IMR-90 (cell line): ENCODE measurements at regions not wholly inside any gene's neighbourhood (a gene's known extent, or its start where the extent isn't known, plus 50 kb on each side); places are given as distances from the start of the nearest gene placed in this dataset.
A peak's percentile ranks its signal among the peaks of the same experiment; 100 is the strongest.

Experiments used
- ATAC-seq: fragments of 200-7000 bp; cut with Tn5 transposase; 2 replicates; pipeline ENCODE4 v1.9.1; 2020; ENCODE audit warnings: low read depth, mild to moderate bottlenecking, moderate library complexity
- BruUV-seq: library from RNA; stranded (reverse); fragments of 400-500 nt; replicated peaks from 2 replicates; lab custom pipeline; 2021; lab: Mats Ljungman, UMichigan
- CTCF ChIA-PET: fragments of 300-600 bp; formaldehyde crosslinking; extraction: SDS; loops from one replicate; lab custom pipeline; 2021; ENCODE audit warnings: antibody characterized with exemption; lab: Yijun Ruan, JAX
- POLR2A ChIA-PET: fragments of 300-600 bp; sonication (Branson Sonifier 250); formaldehyde crosslinking; loops from one replicate; lab custom pipeline; 2022; ENCODE audit warnings: antibody characterized with exemption; ENCODE audit not compliant: unreplicated experiment; lab: Charles Lee
- DNase-seq: peaks from one replicate; pipeline ENCODE4 v3.0.0; 2013
- H2AFZ ChIP-seq: replicated peaks from 2 replicates; pipeline ENCODE3; 2013; ENCODE audit warnings: low read length, mild to moderate bottlenecking; ENCODE audit not compliant: poor library complexity
- H2AK5ac ChIP-seq: 2 replicates; pipeline ENCODE4 v1.6.1; 2013; ENCODE audit warnings: low read depth, low read length, inconsistent platforms
- H2AK9ac ChIP-seq: replicated peaks from 2 replicates; pipeline ENCODE3; 2013; ENCODE audit warnings: mild to moderate bottlenecking, low read depth, low read length, moderate library complexity; ENCODE audit not compliant: poor library complexity
- H2BK120ac ChIP-seq: 2 replicates; pipeline ENCODE4 v1.6.1; 2013; ENCODE audit warnings: low read depth, low read length, inconsistent platforms
- H2BK15ac ChIP-seq: 3 replicates; pipeline ENCODE4 v1.6.1; 2013; ENCODE audit warnings: low read depth, low read length, inconsistent platforms
- H2BK20ac ChIP-seq: 2 replicates; pipeline ENCODE4 v1.6.1; 2013; ENCODE audit warnings: low read depth, mild to moderate bottlenecking, inconsistent platforms, low read length, moderate library complexity
- H2BK5ac ChIP-seq: 2 replicates; pipeline ENCODE4 v1.6.1; 2013; ENCODE audit warnings: mild to moderate bottlenecking, low read depth, low read length, inconsistent platforms; ENCODE audit not compliant: poor library complexity, severe bottlenecking
- H3K14ac ChIP-seq: replicated peaks from 2 replicates; pipeline ENCODE4 v1.6.1; 2013; ENCODE audit warnings: low read depth, low read length, inconsistent platforms
- H3K18ac ChIP-seq: 2 replicates; pipeline ENCODE4 v1.6.1; 2013; ENCODE audit warnings: low read depth, low read length, control low read depth
- H3K23ac ChIP-seq: 2 replicates; pipeline ENCODE4 v1.6.1; 2013; ENCODE audit warnings: low read depth, low read length, inconsistent platforms
- H3K27ac ChIP-seq: 2 replicates; pipeline ENCODE4 v1.5.1; 2013; ENCODE audit warnings: mild to moderate bottlenecking, control low read depth, low read length; ENCODE audit not compliant: insufficient read depth
- H3K27me3 ChIP-seq: 2 replicates; pipeline ENCODE4 v1.6.1; 2013; ENCODE audit warnings: low read length; ENCODE audit not compliant: control insufficient read depth, insufficient read depth
- H3K36me3 ChIP-seq: 2 replicates; pipeline ENCODE4 v1.6.1; 2013; ENCODE audit warnings: low read length, mixed read lengths; ENCODE audit not compliant: control insufficient read depth, insufficient read depth
- H3K4ac ChIP-seq: 2 replicates; pipeline ENCODE4 v1.6.1; 2013; ENCODE audit warnings: low read depth, low read length, inconsistent platforms
- H3K4me1 ChIP-seq: 2 replicates; pipeline ENCODE4 v1.6.1; 2013; ENCODE audit warnings: low read length, mixed read lengths; ENCODE audit not compliant: control insufficient read depth, insufficient read depth
- H3K4me2 ChIP-seq: 2 replicates; pipeline ENCODE4 v1.6.1; 2013; ENCODE audit warnings: low read depth, mild to moderate bottlenecking, control low read depth, low read length, moderate library complexity
- H3K4me3 ChIP-seq: 2 replicates; pipeline ENCODE4 v1.5.1; 2013; ENCODE audit warnings: low read depth, mild to moderate bottlenecking, control low read depth, low read length, moderate library complexity; ENCODE audit not compliant: insufficient read depth
- H3K56ac ChIP-seq: 2 replicates; pipeline ENCODE4 v1.6.1; 2013; ENCODE audit warnings: low read length, inconsistent platforms; ENCODE audit not compliant: insufficient read depth; ENCODE audit errors: extremely low read depth
- H3K79me1 ChIP-seq, 2 experiments: 2 replicates each; pipeline ENCODE4 v1.6.1; 2013; ENCODE audit warnings: low read length in 2 of 2, inconsistent platforms in 1 of 2, low read depth in 1 of 2
- H3K9ac ChIP-seq: 2 replicates; pipeline ENCODE4 v1.6.1; 2013; ENCODE audit warnings: low read depth, low read length, control low read depth
- H3K9me1 ChIP-seq: 2 replicates; pipeline ENCODE4 v1.6.1; 2013; ENCODE audit warnings: low read length, inconsistent platforms; ENCODE audit not compliant: insufficient read depth
- H3K9me3 ChIP-seq: 2 replicates; pipeline ENCODE4 v1.6.1; 2013; ENCODE audit warnings: low read length; ENCODE audit not compliant: control insufficient read depth, insufficient read depth
- H4K20me1 ChIP-seq: 2 replicates; pipeline ENCODE4 v1.6.1; 2013; ENCODE audit warnings: low read length, inconsistent platforms; ENCODE audit not compliant: insufficient read depth
- H4K5ac ChIP-seq: 2 replicates; pipeline ENCODE4 v1.6.1; 2013; ENCODE audit warnings: mild to moderate bottlenecking, low read depth, low read length, control low read depth
- H4K8ac ChIP-seq, 2 experiments: 2 replicates each; pipeline ENCODE4 v1.6.1; 2013; ENCODE audit warnings: low read depth in 2 of 2, low read length in 2 of 2, control low read depth in 1 of 2, inconsistent platforms in 1 of 2
- H4K91ac ChIP-seq: 2 replicates; pipeline ENCODE4 v1.6.1; 2013; ENCODE audit warnings: low read depth, low read length, inconsistent platforms; ENCODE audit not compliant: insufficient read depth
- FOS ChIP-seq: fragments of 150-350 bp; IDR thresholded peaks from 2 replicates; pipeline ENCODE4 v1.6.1; 2016; ENCODE audit warnings: low read depth, low read length
- MAFK ChIP-seq: IDR thresholded peaks from 2 replicates; pipeline ENCODE4 v1.6.1; 2012; ENCODE audit warnings: low read depth, low read length, improper control_type of control experiment
- WGBS, 2 experiments: methylation state at CpG; one replicate each; pipeline versions ENCODE4 v1.1.5 to v1.1.7; 2013; ENCODE audit warnings: missing lambda C conversion rate in 2 of 2; ENCODE audit not compliant: insufficient read length in 1 of 2; ENCODE audit errors: extremely low coverage in 2 of 2; 5-methylcytosine and 5-hydroxymethylcytosine counted together
- dilution Hi-C: fragments of 300-500 bp; cut with HindIII; formaldehyde crosslinking; loops from one replicate; pipeline ENCODE4 v1.14.3; 2018; ENCODE audit warnings: low sequenced_read_pairs; ENCODE audit not compliant: unreplicated experiment
- in situ Hi-C: fragments of 300-500 bp; cut with MboI; formaldehyde crosslinking; loops from 3 replicates; pipeline ENCODE4 v1.14.3; 2019; ENCODE audit warnings: low sequenced_read_pairs, inconsistent platforms, mixed read lengths
- intact Hi-C: fragments of 100-400 bp; cut with micrococcal nuclease; formaldehyde crosslinking; loops from 2 replicates; pipeline ENCODE4 v1.10.0; 2022

DNA sequence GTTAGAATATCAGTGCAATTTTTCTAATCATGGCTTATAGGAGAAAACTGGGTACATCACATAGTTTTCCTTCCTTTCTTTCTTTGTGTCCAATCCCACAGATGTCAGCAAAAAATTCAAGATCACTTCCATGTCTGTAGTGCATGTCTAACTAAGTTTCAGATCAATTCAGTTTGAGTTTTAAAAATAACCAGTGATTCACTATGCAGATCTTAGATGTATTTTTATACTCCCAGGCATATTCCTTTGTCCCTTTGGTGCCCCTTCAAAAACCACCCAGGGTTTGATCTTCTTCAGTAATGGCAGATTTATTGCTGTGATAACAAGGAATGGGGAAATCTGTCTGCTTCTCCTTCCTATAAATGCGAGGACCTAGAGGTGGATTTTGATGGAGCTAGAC is 915.6 kb downstream of the METTL15 start:
- in situ Hi-C loops: no loop called here
- H3K23ac ChIP-seq: no peak overlapping the region
- no peak overlapping the region for H4K91ac ChIP-seq

More for the DNA sequence above, 915.6 kb downstream of the METTL15 start:
- BruUV-seq: no TSS peak
- H2BK5ac ChIP-seq: peak overlapping the region; percentile 49
- H2AK9ac ChIP-seq: no peak overlapping the region
- DNase-seq (no peak), ATAC-seq (no peak)
- intact Hi-C loops: loop anchor here (5.0 kb wide), 2 partner anchors 266 to 304 kb away; no protein-coding TSS in a partner anchor
- H4K20me1 ChIP-seq: no peaks in the 10 kb centered on the region
- H3K4ac ChIP-seq: no peak overlapping the region
- peak overlapping the region; percentile 28; the same call in 1 of the 2 replicates for H2BK120ac ChIP-seq
- no peaks in the 10 kb centered on the region for H3K9me1 ChIP-seq
- peak overlapping the region; percentile 69; the same call in 1 of the 2 replicates for H3K18ac ChIP-seq
- CTCF ChIA-PET: interaction anchor here (0.5 to 1.5 kb wide), 2 partner anchors 28 to 136 kb away, joined by 3 read pairs; no protein-coding TSS in a partner anchor
- H3K4me1 ChIP-seq: peaks cover 6% of the 10 kb centered on the region; the same call in 1 of the 2 replicates
- POLR2A ChIA-PET: no interaction called here
- no peak overlapping the region for H3K27ac ChIP-seq
- no peak overlapping the region for H3K4me2 ChIP-seq
- H3K4me3 ChIP-seq: no peak overlapping the region
- dilution Hi-C loops: no loop called here
- no peak overlapping the region for H2AFZ ChIP-seq
- no peak overlapping the region; the same call in 1 of the 2 replicates for H3K14ac ChIP-seq
- no peaks in the 10 kb centered on the region for H3K27me3 ChIP-seq
- peaks cover 4% of the 10 kb centered on the region for H3K9me3 ChIP-seq
- H3K56ac ChIP-seq: no peak overlapping the region
- no peak overlapping the region for H3K9ac ChIP-seq
- no peak overlapping the region; the same call in 1 of the 2 replicates for H2BK20ac ChIP-seq
- TF ChIP-seq MAFK: 0 out of 2 replicates have a peak, but pooled peaks have one; percentile 32
- no peak for TF ChIP-seq FOS
- H2AK5ac ChIP-seq: no peak overlapping the region
- H2BK15ac ChIP-seq: peak overlapping the region; percentile 29; the same call in 1 of the 3 replicates
- no peaks in the 10 kb centered on the region for H3K79me1 ChIP-seq
- H4K8ac ChIP-seq: peak overlapping the region in 1 of 2 experiments; percentile 34; a peak in 3 of 4 replicates
- no peak overlapping the region; the same call in 1 of the 2 replicates for H4K5ac ChIP-seq
- WGBS, 2 experiments: no CpG with 5 or more reads among the region's 1 CpG
- no peaks in the 10 kb centered on the region for H3K36me3 ChIP-seq
